GM19043 (cell line): ENCODE measurements at regions not wholly inside any gene's neighbourhood (a gene's known extent, or its start where the extent isn't known, plus 50 kb on each side); places are given as distances from the start of the nearest gene placed in this dataset.
"Not testable (repeated sequence)": the region's sequence is repeated elsewhere in the genome, so short reads cannot be mapped to it uniquely, and the experiment has no call there.

Source experiments
- ATAC-seq: cut with Tn5 transposase; IDR thresholded peaks from one replicate; pipeline ENCODE4 v1.9.1; 2021; ENCODE audit warnings: low read depth; ENCODE audit not compliant: unreplicated experiment

- not testable (repeated sequence) for ATAC-seq
Measured at GRCh38 chr6:134745192-134745591, 204.7 kb downstream of the ALDH8A1 start.

GRCh38 chr6:134744301-134744700, 205.6 kb downstream of the ALDH8A1 start:
- no peak for ATAC-seq

- no peak for ATAC-seq
Measured at GRCh38 chr6:134741200-134741536, 208.7 kb downstream of the ALDH8A1 start.

- ATAC-seq: no peak
Measured at GRCh38 chr6:134740473-134741199, 209.3 kb downstream of the ALDH8A1 start.

GRCh38 chr6:134740027-134740373, 209.9 kb downstream of the ALDH8A1 start:
- ATAC-seq: no peak

- no peak for ATAC-seq
Measured at GRCh38 chr6:134739299-134740026, 210.4 kb downstream of the ALDH8A1 start.

GRCh38 chr6:134738211-134738885, 211.6 kb downstream of the ALDH8A1 start:
- ATAC-seq: no peak

GRCh38 chr6:134735461-134735860, 214.4 kb downstream of the ALDH8A1 start:
- ATAC-seq: no peak

- ATAC-seq: no peak
Measured at GRCh38 chr6:134734312-134734869, 215.5 kb downstream of the ALDH8A1 start.

- ATAC-seq: no peak
Measured at GRCh38 chr6:134733801-134734200, 216.1 kb downstream of the ALDH8A1 start.

GRCh38 chr6:134732763-134733162, 217.1 kb downstream of the ALDH8A1 start:
- ATAC-seq: no peak

- no peak for ATAC-seq
Measured at GRCh38 chr6:134731615-134732014, 218.3 kb downstream of the ALDH8A1 start.

GRCh38 chr6:134730013-134730412, 219.9 kb downstream of the ALDH8A1 start:
- ATAC-seq: no peak

- no peak for ATAC-seq
Measured at GRCh38 chr6:134729561-134729960, 220.3 kb downstream of the ALDH8A1 start.

- no peak for ATAC-seq
Measured at GRCh38 chr6:134727081-134727480, 222.8 kb downstream of the ALDH8A1 start.

GRCh38 chr6:134725590-134725989, 224.3 kb downstream of the ALDH8A1 start:
- no peak for ATAC-seq

GRCh38 chr6:134724771-134725340, 225.0 kb downstream of the ALDH8A1 start:
- ATAC-seq: no peak

GRCh38 chr6:134723081-134723871, 226.6 kb downstream of the ALDH8A1 start:
- no peak for ATAC-seq

- no peak for ATAC-seq
Measured at GRCh38 chr6:134722200-134722870, 227.6 kb downstream of the ALDH8A1 start.

- ATAC-seq: no peak
Measured at GRCh38 chr6:134721060-134721405, 228.9 kb downstream of the ALDH8A1 start.
